ENCODE measurements at regions not wholly inside any gene's neighbourhood (a gene's known extent, or its start where the extent isn't known, plus 50 kb on each side); places are given as distances from the start of the nearest gene placed in this dataset.
"Not testable (repeated sequence)": the region's sequence is repeated elsewhere in the genome, so short reads cannot be mapped to it uniquely, and the experiment has no call there.

DNA sequence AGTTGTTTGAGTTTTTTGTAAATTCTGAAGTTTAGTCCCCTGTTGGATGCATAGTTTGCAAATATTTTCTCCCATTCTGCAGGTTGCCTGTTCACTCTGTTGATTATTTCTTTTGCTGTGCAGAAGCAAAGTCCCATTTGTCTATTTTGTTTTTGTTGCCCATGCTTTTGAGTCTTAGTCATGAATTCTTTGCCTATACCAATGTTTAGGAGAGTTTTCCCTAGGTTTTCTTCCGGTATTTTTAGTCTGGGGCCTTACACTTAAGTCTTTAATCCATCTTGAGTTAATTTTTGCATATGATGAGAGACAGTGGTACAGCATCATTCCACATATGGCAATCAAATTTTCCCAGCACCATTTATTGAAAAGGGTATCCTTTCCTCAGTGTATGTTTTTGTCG, 405.8 kb upstream of the RPS6KA3 start:
- in situ Hi-C loops (cut with HindIII; ENCODE audit: low sequenced_read_pairs), result no loop called here
- no peak for DNase-seq (ENCODE audit: low read depth)
- H3K4me3 ChIP-seq (ENCODE audit: low read depth, low read length), result no peak overlapping the region
- TF ChIP-seq, protein P1, sequence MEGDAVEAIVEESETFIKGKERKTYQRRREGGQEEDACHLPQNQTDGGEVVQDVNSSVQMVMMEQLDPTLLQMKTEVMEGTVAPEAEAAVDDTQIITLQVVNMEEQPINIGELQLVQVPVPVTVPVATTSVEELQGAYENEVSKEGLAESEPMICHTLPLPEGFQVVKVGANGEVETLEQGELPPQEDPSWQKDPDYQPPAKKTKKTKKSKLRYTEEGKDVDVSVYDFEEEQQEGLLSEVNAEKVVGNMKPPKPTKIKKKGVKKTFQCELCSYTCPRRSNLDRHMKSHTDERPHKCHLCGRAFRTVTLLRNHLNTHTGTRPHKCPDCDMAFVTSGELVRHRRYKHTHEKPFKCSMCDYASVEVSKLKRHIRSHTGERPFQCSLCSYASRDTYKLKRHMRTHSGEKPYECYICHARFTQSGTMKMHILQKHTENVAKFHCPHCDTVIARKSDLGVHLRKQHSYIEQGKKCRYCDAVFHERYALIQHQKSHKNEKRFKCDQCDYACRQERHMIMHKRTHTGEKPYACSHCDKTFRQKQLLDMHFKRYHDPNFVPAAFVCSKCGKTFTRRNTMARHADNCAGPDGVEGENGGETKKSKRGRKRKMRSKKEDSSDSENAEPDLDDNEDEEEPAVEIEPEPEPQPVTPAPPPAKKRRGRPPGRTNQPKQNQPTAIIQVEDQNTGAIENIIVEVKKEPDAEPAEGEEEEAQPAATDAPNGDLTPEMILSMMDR (IDR thresholded peaks at IDR 0.05; ENCODE audit: low read depth, low read length, missing control alignments), result no peak

DNA sequence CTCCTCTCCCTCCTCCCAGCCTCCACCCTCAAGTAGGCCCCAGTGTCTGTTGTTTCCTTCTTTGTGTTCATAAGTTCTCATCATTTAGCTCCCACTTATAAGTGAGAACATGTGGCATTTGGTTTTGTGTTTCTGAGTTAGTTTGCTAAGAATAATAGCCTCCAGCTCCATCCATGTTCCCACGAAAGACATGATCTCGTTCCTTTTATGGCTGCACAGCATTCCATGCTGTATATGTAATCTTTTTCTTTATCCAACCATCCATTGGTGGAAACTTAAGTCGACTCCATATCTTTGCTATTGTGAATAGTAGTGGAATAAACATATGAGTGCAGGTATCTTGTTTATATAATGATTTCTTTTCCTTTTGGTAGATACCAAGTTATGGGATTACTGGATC, 405.0 kb upstream of the RPS6KA3 start:
- H3K4me3 ChIP-seq (ENCODE audit: low read depth, low read length); in situ Hi-C loops (cut with HindIII; ENCODE audit: low sequenced_read_pairs); DNase-seq (ENCODE audit: low read depth): not testable (repeated sequence)

DNA sequence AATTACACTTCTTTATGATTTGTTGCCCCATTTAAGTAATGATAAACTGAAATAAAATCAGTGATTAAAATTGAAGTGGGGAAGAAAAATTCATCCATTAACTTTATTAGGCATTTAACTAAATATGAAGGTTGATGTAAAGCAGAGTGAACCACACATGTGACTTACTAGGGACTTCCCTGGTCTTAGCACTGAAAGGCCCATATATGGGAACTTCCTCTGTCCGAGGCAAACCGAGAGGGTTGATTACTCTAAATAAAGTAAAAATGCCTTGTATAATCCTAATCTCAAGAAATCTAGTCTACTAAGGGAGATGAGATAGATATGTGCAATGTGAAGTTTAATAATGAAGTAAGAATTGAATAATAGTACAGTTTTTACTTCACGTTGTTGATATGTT, 403.9 kb upstream of the RPS6KA3 start:
- in situ Hi-C loops (cut with HindIII; ENCODE audit: low sequenced_read_pairs), result no loop called here
- no peak overlapping the region for H3K4me3 ChIP-seq (ENCODE audit: low read depth, low read length)
- DNase-seq (ENCODE audit: low read depth), result no peak
- TF ChIP-seq, protein P1 (IDR thresholded peaks at IDR 0.05; ENCODE audit: low read depth, low read length, missing control alignments), result no peak

DNA sequence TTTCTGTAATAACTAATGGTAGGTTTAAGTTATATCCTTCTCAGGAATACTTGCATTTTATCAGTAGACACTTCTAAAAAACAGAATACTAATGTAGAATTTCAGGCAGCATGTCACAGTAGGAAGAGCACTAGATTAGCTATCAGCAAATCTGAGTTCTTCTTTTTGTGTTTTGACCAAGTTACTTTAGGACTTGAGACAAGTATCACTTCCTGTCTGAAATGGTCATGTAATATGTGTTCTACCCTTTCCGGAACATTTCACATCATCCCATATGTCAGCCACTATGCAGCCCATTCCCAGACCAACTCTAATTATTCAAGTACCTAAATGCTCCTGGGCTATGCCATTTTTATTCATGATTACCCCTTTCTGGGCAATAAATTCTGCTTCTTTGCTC, 401.8 kb upstream of the RPS6KA3 start:
- TF ChIP-seq, protein P1 (IDR thresholded peaks at IDR 0.05; ENCODE audit: low read depth, low read length, missing control alignments), result no peak
- H3K4me3 ChIP-seq (ENCODE audit: low read depth, low read length), result no peak overlapping the region
- in situ Hi-C loops (cut with HindIII; ENCODE audit: low sequenced_read_pairs), result no loop called here
- DNase-seq (ENCODE audit: low read depth), result no peak

DNA sequence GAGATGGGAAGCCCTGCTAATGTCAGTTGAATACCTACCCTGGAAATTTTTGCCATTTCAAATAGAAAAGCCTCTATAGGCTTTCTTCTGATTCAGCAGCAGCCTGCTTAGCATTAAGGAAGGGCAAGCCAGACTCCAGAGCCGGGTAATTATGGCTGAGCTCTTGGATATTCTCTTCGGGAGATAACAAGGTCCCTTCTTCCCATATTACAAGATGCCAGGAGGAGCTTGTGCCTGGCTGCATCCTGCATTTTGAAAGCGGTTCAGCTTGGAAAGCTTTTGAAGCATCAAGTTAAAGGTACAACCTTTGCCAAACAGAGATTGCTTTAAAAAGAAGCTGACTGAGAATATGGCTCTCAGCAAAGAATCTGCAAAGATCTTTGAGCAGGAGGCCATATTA, 399.6 kb upstream of the RPS6KA3 start:
- no peak overlapping the region for H3K4me3 ChIP-seq (ENCODE audit: low read depth, low read length)
- TF ChIP-seq, protein P1 (IDR thresholded peaks at IDR 0.05; ENCODE audit: low read depth, low read length, missing control alignments), result no peak
- no peak for DNase-seq (ENCODE audit: low read depth)
- in situ Hi-C loops (cut with HindIII; ENCODE audit: low sequenced_read_pairs), result no loop called here

DNA sequence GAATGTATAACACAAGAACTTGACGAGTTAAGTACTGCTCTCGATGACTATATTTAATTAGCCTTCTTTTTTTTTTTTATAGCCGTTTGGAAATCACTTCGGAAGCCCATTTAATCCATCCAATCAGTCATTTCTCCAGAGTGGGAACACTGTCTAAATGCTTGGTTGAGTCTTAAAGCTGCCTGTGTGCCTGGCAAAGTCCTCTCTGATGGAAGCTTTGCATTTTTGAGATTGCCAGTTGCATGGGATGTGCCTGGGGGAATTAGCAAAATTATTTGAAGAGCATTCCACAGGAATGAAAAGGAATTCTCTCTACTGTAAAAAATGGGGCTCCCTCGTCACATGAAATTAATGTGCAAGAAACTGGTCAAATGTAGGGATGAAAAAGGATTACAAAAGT, 398.8 kb upstream of the RPS6KA3 start:
- in situ Hi-C loops (cut with HindIII; ENCODE audit: low sequenced_read_pairs), result no loop called here
- H3K4me3 ChIP-seq (ENCODE audit: low read depth, low read length), result no peak overlapping the region
- TF ChIP-seq, protein P1 (IDR thresholded peaks at IDR 0.05; ENCODE audit: low read depth, low read length, missing control alignments), result no peak
- DNase-seq (ENCODE audit: low read depth), result no peak

DNA sequence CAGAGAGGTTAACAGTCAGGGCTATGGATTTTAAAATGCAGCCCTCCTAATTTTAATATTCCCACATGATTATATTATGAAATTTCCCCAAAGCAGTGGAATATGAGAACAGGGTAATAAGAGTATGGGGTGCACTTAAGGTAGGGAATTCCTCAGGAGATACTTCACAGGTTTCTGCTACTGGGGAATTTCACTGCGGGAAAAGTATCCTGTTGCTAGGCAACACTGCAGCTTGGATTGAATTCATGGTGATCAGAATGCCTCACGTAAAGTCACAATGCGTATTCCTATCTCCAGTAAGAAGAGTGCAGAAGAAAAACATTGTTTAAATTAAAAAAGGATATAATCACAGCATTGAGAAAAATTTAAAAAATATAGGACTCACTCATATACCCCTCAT, 398.1 kb upstream of the RPS6KA3 start:
- DNase-seq (ENCODE audit: low read depth), result no peak
- TF ChIP-seq, protein P1 (IDR thresholded peaks at IDR 0.05; ENCODE audit: low read depth, low read length, missing control alignments), result no peak
- in situ Hi-C loops (cut with HindIII; ENCODE audit: low sequenced_read_pairs), result no loop called here
- H3K4me3 ChIP-seq (ENCODE audit: low read depth, low read length), result no peak overlapping the region

Measured in astrocyte of the cerebellum (primary cell).